ENCODE measurements at regions not wholly inside any gene's neighbourhood (a gene's known extent, or its start where the extent isn't known, plus 50 kb on each side); places are given as distances from the start of the nearest gene placed in this dataset.

GRCh38 chr3:193983846-193984818, 151.8 kb upstream of the HES1 start:
- ChIA-PET CTCF (no interaction called here), POLR2A (ENCODE audit: low non-redundant PET) (no interaction called here)
- no peak overlapping the region for H3K27ac ChIP-seq
- DNase-seq (ENCODE audit: low spot score) = no peak
- TF ChIP-seq CTCF (conservative IDR thresholded peaks at IDR 0.05; ENCODE audit: low read depth) = no peak

- POLR2A ChIA-PET (ENCODE audit: low non-redundant PET) = no interaction called here
- DNase-seq (ENCODE audit: low spot score) = no peak
- no peak for TF ChIP-seq CTCF (conservative IDR thresholded peaks at IDR 0.05; ENCODE audit: low read depth)
- no peak overlapping the region for H3K27ac ChIP-seq
- CTCF ChIA-PET = no interaction called here
Measured at GRCh38 chr3:193984876-193985275, 151.1 kb upstream of the HES1 start.

- POLR2A ChIA-PET (ENCODE audit: low non-redundant PET) = no interaction called here
- CTCF ChIA-PET = no interaction called here
- no peak for TF ChIP-seq CTCF (conservative IDR thresholded peaks at IDR 0.05; ENCODE audit: low read depth)
- no peak for DNase-seq (ENCODE audit: low spot score)
- no peak overlapping the region for H3K27ac ChIP-seq
Measured at GRCh38 chr3:193987186-193987585, 148.8 kb upstream of the HES1 start.

GRCh38 chr3:193989186-193989585, 146.8 kb upstream of the HES1 start:
- ChIA-PET POLR2A (ENCODE audit: low non-redundant PET) (no interaction called here), CTCF (no interaction called here)
- TF ChIP-seq CTCF (conservative IDR thresholded peaks at IDR 0.05; ENCODE audit: low read depth) = no peak
- no peak for DNase-seq (ENCODE audit: low spot score)
- H3K27ac ChIP-seq = no peak overlapping the region

- POLR2A ChIA-PET (ENCODE audit: low non-redundant PET) = no interaction called here
- CTCF ChIA-PET = no interaction called here
- no peak for DNase-seq (ENCODE audit: low spot score)
Measured at GRCh38 chr3:193991666-193992424, 144.1 kb upstream of the HES1 start.

More at GRCh38 chr3:193991666-193992424, 144.1 kb upstream of the HES1 start:
- no peak overlapping the region for H3K27ac ChIP-seq
- TF ChIP-seq CTCF (conservative IDR thresholded peaks at IDR 0.05; ENCODE audit: low read depth) = no peak

Data from RWPE1 (cell line).